ACHN (cell line): ENCODE measurements at regions not wholly inside any gene's neighbourhood (a gene's known extent, or its start where the extent isn't known, plus 50 kb on each side); places are given as distances from the start of the nearest gene placed in this dataset.
"Not testable (repeated sequence)": the region's sequence is repeated elsewhere in the genome, so short reads cannot be mapped to it uniquely, and the experiment has no call there.

Source experiments
- DNase-seq: peaks from one replicate; pipeline ENCODE4 v3.0.0-alpha.2; 2015
- in situ Hi-C: cut with HindIII; loops from 2 replicates; pipeline ENCODE4 v1.10.0; 2017; ENCODE audit warnings: low sequenced_read_pairs, low pct_ligation_motif_present, low pct_unique_long_range_greater_than_20kb

DNA sequence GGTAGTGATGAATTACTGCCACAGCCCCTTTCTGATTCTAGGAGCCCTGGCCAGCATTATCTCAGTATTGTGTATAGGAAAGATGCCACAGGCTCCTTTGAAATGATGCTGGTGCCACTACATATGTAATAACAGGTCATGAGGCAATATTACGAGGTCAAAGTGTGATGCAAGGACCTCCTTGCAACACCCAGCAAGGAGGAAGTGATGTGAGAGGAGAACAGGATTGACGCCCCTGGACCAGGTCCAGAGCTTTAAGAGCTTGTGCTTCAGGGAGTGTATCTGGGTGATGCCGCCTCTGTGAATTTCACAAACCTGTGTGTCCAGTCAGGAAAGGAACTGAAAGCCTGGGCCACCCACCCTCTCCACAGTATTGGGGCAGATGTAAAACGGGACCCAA is 261.8 kb downstream of the MID1IP1 start:
- in situ Hi-C loops = no loop called here
- no peak for DNase-seq

- in situ Hi-C loops = no loop called here
- no peak for DNase-seq
Observed at GRCh38 chrX:39063702-39064101, 262.4 kb downstream of the MID1IP1 start.

DNA sequence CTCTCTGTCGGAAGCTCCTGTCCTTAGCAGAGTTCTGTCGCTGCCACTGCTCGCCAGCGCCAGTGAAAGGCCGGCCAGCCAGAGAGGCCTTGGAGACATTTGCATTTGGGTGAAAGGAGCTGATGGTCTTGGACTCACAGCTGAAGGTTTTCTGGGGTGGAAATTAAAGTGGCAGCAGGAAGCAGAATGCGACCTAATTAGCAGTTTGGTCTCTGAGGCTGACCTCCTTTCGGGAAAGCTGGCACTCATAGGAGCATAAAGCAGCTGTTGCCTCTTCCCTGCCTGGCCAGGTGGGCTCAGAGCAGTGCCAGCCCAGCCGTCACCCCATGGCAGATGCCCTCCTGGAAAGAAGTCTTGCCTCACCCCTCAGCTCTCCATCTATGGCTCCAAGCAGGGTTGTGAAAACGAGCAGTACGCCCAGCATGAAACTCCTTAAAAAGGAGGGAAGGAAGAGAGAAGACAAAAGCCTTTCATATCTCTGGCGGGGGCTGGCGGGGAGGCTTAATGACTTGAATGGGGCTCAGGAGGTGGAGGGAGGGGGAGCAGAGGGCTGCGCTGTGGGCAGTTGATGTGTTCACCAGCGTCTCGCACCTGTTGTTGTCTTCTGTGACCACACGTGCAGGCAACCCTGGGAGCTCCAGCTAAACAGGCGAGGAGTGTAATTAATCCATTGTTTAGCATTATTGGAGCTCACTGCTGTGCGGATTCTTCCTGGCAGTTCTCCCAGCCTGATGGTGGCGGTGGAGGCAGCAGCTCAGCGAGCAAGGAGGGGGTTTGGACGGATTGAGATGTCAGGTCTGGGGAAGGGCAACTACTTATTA is 264.0 kb downstream of the MID1IP1 start:
- no peak for DNase-seq
- in situ Hi-C loops = no loop called here

DNA sequence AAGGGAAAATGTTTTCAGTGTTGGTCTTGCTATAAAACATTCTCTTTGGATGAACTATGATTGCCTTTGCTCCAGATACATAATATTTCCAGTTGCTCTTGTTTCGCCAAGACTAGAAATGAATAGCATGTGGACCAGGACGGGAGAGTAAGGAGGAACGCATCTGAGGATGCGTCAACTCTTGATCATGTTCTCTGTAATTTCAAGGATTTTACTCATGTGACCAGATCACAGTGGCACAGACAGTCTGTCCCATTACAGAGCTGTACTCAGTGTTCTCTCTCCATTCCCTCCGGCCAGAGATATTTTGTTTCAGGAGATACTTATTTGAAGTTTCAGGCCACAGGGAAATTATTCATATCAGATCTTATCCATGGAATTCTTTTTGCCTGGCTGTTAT is 266.6 kb downstream of the MID1IP1 start:
- in situ Hi-C loops = no loop called here

DNA sequence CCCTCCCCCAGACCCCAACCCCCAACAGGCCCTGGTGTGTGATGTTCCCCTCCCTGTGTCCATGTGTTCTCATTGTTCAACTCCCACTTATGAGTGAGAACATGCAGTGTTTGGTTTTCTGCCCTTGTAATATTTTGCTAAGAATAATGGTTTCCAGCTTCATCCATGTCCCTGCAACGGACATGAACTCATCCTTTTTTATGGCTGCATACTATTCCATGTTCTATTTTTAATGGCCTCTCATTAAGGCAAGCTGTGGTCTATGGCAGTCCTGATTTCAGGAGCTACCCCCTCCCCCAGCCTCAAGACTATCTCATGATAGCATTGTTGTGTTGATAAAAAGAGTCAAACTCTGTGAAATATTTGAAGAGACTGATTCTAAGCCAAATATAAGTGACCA is 267.4 kb downstream of the MID1IP1 start:
- in situ Hi-C loops, DNase-seq: not testable (repeated sequence)

More for the DNA sequence above, 266.6 kb downstream of the MID1IP1 start:
- no peak for DNase-seq

DNA sequence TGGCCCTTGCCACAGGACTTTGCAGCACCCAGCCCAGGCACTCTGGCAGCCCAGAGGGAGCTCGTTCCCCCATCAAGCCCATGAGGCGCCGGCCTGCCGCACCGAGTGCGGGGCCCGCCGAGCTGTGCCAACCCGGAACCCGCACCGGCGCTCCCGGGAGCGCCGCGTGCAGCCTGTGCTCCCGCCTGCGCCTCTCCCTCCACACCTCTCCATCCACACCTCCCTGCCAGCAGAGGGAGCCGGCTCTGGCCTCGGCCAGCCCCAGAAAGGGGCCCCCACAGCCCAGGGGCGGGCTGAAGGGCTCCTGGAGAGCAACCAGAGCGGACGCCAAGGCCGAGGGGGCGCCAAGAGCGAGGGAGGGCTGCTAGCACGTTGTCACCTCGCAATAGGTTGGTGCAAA is 268.8 kb downstream of the MID1IP1 start:
- in situ Hi-C loops = no loop called here
- no peak for DNase-seq

- in situ Hi-C loops = no loop called here
- no peak for DNase-seq
Observed at GRCh38 chrX:39073131-39073530, 271.9 kb downstream of the MID1IP1 start.

- no peak for DNase-seq
Observed at GRCh38 chrX:39096599-39096998, 295.3 kb downstream of the MID1IP1 start.

GRCh38 chrX:39104745-39105144 is 303.5 kb downstream of the MID1IP1 start:
- in situ Hi-C loops = no loop called here

More at GRCh38 chrX:39096599-39096998, 295.3 kb downstream of the MID1IP1 start:
- in situ Hi-C loops = no loop called here

GRCh38 chrX:39112143-39112542 is 310.9 kb downstream of the MID1IP1 start:
- in situ Hi-C loops = no loop called here

More at GRCh38 chrX:39104745-39105144, 303.5 kb downstream of the MID1IP1 start:
- DNase-seq = no peak

DNA sequence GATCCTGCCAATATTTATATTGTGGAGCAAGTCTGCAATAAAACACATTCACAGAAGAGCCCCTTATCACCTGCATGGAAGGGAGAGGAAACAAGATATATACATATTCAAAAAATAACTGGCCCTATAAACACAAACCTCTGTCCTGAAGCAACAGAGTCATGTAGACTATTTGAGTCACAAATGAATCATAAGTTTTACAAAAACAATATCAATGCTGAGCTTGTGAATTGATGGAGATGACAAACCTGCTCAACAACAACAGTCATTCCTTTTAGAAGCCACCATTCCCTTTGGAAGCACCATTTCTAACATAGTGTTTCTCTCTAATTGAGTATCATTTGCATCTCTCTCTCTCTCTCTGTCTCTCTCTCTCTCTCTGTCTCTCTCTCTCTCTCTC is 313.9 kb downstream of the MID1IP1 start:
- in situ Hi-C loops = no loop called here
- DNase-seq = no peak

More at GRCh38 chrX:39112143-39112542, 310.9 kb downstream of the MID1IP1 start:
- DNase-seq = no peak

DNA sequence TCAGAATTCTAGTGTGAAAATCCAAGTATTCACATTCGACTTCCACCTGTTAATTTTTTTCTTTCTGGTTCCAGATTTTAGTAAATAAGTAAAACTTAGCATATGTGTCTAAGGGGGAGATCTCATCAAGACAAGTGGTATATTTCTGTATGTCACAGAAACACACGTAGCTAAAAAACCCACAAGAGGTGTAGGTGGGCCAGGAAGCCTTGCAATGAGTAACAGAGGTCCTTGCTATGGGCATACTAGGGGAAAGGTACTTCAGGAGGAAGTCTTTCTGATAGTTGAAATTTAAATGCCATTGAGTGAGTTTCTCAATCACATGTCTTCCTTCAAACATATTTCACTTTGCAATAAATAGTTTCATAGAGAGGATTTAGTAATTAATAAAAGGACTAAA is 315.8 kb downstream of the MID1IP1 start:
- in situ Hi-C loops = no loop called here
- no peak for DNase-seq

GRCh38 chrX:39121903-39122302 is 320.6 kb downstream of the MID1IP1 start:
- in situ Hi-C loops = no loop called here
- DNase-seq = no peak

DNA sequence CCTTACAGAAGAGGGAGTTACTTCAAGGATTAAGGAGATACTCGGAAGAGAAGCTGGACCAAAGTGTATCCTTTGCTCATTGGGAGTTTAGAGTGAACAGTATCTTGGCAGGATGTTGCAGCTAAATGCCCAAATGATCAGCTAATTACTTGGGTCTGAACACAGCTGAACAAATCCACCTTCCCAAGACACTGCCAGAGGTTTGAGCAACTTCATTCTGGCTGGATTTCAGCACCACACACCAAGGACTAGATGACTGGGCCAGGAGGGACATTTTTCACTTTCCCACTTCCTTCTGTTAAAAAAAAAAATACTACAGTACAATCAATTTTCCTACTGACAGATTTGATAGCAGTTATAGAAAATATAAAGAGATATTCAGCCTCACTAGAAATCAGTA is 324.6 kb downstream of the MID1IP1 start:
- in situ Hi-C loops = no loop called here
- DNase-seq = no peak

GRCh38 chrX:39133971-39134370 is 332.7 kb downstream of the MID1IP1 start:
- DNase-seq = no peak

GRCh38 chrX:39137363-39137954 is 336.2 kb downstream of the MID1IP1 start:
- DNase-seq = no peak
- in situ Hi-C loops = no loop called here

More at GRCh38 chrX:39133971-39134370, 332.7 kb downstream of the MID1IP1 start:
- in situ Hi-C loops = no loop called here

DNA sequence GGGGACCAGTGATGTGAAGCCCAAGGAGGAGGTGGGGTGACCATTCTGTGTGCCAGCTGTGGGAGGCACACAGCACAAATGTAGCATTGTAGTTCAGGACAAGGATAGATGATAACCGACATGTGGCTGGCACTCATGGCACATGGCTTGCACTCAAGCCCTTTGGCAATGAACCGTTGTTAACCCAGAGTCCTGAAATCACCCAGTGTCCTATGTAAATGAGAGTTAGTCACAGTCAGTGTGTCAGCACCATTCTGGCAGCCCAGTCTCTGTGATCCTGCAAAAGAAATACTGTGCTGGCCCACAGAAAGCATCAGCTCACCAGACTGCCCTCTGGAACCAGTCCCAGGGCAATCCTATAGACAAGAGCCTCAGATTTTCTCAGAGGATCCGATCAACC is 339.3 kb downstream of the MID1IP1 start:
- in situ Hi-C loops = no loop called here
- no peak for DNase-seq

GRCh38 chrX:39144323-39144722 is 343.1 kb downstream of the MID1IP1 start:
- no peak for DNase-seq
- in situ Hi-C loops = no loop called here

DNA sequence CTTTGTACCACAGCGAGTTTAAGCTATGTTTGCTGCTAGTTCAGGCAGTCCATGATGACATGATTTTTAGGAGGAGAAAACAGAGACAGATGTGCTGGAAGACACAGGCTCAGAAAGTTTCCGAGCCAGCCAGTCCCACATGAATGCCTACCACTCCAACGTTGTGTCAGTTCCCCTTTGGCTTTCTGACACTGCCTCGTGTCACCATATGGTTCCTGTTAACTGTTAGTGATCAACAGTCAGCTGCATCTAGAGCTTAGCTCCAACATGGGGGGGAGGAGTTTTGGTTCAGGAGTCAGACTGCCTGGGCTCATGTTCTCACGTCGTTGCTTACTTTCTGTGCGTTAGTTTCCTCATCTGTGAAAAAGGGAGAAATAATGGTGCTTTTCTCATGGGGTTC is 343.7 kb downstream of the MID1IP1 start:
- in situ Hi-C loops = no loop called here
- no peak for DNase-seq

DNA sequence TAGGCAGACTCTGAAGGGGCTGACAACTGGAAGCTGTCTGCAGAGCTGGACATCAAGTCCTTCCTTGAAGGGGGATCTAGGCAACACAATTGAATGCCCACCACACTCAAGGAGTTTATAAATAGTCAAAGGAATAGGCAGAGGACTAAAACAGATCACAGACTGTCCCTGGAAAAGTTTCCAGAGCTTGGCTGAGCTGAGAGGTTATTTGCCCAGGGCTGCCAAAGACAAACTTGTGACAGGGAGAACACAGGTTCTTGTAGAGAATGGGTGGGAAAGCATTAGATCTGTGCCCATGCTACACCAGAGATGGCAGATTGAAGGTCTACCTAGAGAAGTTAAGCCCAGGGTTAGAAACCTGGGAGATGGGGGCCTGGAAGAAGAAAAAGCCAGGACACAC is 344.6 kb downstream of the MID1IP1 start:
- in situ Hi-C loops = no loop called here
- DNase-seq = no peak
